ENCODE measurements at regions not wholly inside any gene's neighbourhood (a gene's known extent, or its start where the extent isn't known, plus 50 kb on each side); places are given as distances from the start of the nearest gene placed in this dataset.

DNA sequence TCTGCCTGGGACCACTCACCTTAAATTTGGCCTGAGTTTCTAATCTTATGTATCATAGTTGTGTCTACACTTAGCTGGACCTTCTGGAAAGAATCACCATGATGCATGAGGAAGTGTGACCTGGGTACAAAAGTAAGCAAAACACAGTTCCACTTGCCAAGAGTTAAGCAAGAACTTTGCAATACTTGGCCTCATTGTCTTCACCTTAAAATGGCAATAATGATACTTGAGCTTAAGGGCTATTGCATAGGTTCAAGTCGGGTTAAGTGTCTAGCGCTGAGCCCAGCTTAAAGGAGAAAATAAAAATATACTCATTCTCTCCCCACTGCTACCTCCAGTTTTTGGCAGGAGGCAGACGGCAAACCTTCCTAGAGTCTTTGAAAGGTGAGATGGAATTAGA lies 133.9 kb upstream of the BMPER start:
- ChIA-PET CTCF (ENCODE audit: low intra/inter-chr PET ratio, low total read pairs) (no interaction called here), POLR2A (no interaction called here)
- BruUV-seq (replicated peaks) = no TSS peak
- Histone ChIP-seq H3K4me3 (replicated peaks in 1 of 3; ENCODE audit: insufficient read depth in 1 of 3, low read depth in 2 of 3, low read length in 3 of 3) (no peak overlapping the region), H3K9ac (ENCODE audit: insufficient read depth, low read depth, low read length) (no peak overlapping the region), H3K79me2 (ENCODE audit: insufficient read depth, low read length) (no peaks in the 10 kb centered on the region), H3K27ac (ENCODE audit: extremely low read length, insufficient read depth, low read length) (no peak overlapping the region), H3K36me3 (replicated peaks in 1 of 2; ENCODE audit: control insufficient read depth in 1 of 2, insufficient read depth in 2 of 2, low read length in 2 of 2) (no peaks in the 10 kb centered on the region), H2AFZ (ENCODE audit: low read length) (no peak overlapping the region), H3K4me1 (ENCODE audit: insufficient read depth, low read length) (no peaks in the 10 kb centered on the region), H4K20me1 (ENCODE audit: insufficient read depth, low read length) (no peaks in the 10 kb centered on the region), H3K27me3 (ENCODE audit: control insufficient read depth in 1 of 2, insufficient read depth in 2 of 2, low read length in 2 of 2) (0 out of 5 replicates have a peak, but pooled peaks cover 0 to 2% of the 10 kb centered on the region in 2 experiments), H3K4me2 (ENCODE audit: low read depth, low read length) (no peak overlapping the region), H3K9me3 (ENCODE audit: low read length) (no peaks in the 10 kb centered on the region)
- no peak for TF ChIP-seq PITX1 (CRISPR knock-in tag; IDR thresholded peaks at IDR 0.05)
- 45% methylated on average over 3 of the region's 3 CpGs for WGBS (ENCODE audit: low lambda C conversion rate)
- ATAC-seq = no peak
- no peak for DNase-seq (ENCODE audit: low spot score)
- in situ Hi-C loops (cut with HindIII; ENCODE audit: extremely low pct_ligation_motif_present, low pct_unique_long_range_greater_than_20kb) = no loop called here
- intact Hi-C loops (cut with micrococcal nuclease; ENCODE audit: unreplicated experiment) = no loop called here
- no peak for FAIRE-seq

DNA sequence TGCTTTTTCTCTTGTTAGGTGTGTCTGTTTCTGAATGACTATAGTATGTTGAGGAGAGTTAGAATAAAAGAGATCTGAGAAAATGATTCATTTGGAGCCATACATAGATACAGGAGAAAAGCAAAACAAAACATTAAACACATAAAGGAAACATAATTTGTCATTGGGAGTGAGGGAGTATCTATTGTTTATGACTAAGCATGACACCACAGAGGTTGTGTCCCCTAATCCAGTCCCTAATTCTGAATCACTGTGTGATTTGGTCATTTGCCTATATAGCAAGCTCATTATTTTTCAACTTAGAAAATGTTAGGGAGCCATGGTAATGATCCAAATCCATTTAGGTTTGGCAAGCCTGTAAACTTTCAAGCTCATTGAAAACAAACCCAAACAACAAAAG lies 132.3 kb upstream of the BMPER start:
- in situ Hi-C loops (cut with HindIII; ENCODE audit: extremely low pct_ligation_motif_present, low pct_unique_long_range_greater_than_20kb) = no loop called here
- Histone ChIP-seq H3K9me3 (ENCODE audit: low read length) (no peaks in the 10 kb centered on the region), H3K27me3 (ENCODE audit: control insufficient read depth in 1 of 2, insufficient read depth in 2 of 2, low read length in 2 of 2) (0 out of 5 replicates have a peak, but pooled peaks cover 0 to 2% of the 10 kb centered on the region in 2 experiments), H3K79me2 (ENCODE audit: insufficient read depth, low read length) (no peaks in the 10 kb centered on the region), H2AFZ (ENCODE audit: low read length) (no peak overlapping the region), H3K9ac (ENCODE audit: insufficient read depth, low read depth, low read length) (no peak overlapping the region), H3K27ac (ENCODE audit: extremely low read length, insufficient read depth, low read length) (no peak overlapping the region), H3K36me3 (replicated peaks in 1 of 2; ENCODE audit: control insufficient read depth in 1 of 2, insufficient read depth in 2 of 2, low read length in 2 of 2) (no peaks in the 10 kb centered on the region), H4K20me1 (ENCODE audit: insufficient read depth, low read length) (no peaks in the 10 kb centered on the region), H3K4me3 (replicated peaks in 1 of 3; ENCODE audit: insufficient read depth in 1 of 3, low read depth in 2 of 3, low read length in 3 of 3) (no peak overlapping the region), H3K4me1 (ENCODE audit: insufficient read depth, low read length) (no peaks in the 10 kb centered on the region), H3K4me2 (ENCODE audit: low read depth, low read length) (no peak overlapping the region)
- ATAC-seq = no peak
- no TSS peak for BruUV-seq (replicated peaks)
- FAIRE-seq = no peak
- TF ChIP-seq SMARCC2 (IDR thresholded peaks at IDR 0.05) = no peak
- TF ChIP-seq ELF1 (CRISPR knock-in tag; IDR thresholded peaks at IDR 0.05) = no peak
- TF ChIP-seq ARID3A (IDR thresholded peaks at IDR 0.05; ENCODE audit: low read depth, low read length) = no peak
- no peak for DNase-seq (ENCODE audit: low spot score)
- ChIA-PET POLR2A (no interaction called here), CTCF (ENCODE audit: low intra/inter-chr PET ratio, low total read pairs) (no interaction called here)
- intact Hi-C loops (cut with micrococcal nuclease; ENCODE audit: unreplicated experiment) = no loop called here

All from HepG2 (cell line).